ENCODE measurements at regions not wholly inside any gene's neighbourhood (a gene's known extent, or its start where the extent isn't known, plus 50 kb on each side); places are given as distances from the start of the nearest gene placed in this dataset.

- TF ChIP-seq CTCF (IDR thresholded peaks at IDR 0.05) (no peak), POLR2A (IDR thresholded peaks at IDR 0.05) (no peak), EP300 (IDR thresholded peaks at IDR 0.05) (no peak), POLR2AphosphoS5 (IDR thresholded peaks at IDR 0.05) (no peak)
These were observed 171.5 kb downstream of the FAT3 start for GRCh38 chr11:92396133-92396532.

Data from upper lobe of left lung (tissue), 4 donors.